ENCODE measurements at regions not wholly inside any gene's neighbourhood (a gene's known extent, or its start where the extent isn't known, plus 50 kb on each side); places are given as distances from the start of the nearest gene placed in this dataset.

DNA sequence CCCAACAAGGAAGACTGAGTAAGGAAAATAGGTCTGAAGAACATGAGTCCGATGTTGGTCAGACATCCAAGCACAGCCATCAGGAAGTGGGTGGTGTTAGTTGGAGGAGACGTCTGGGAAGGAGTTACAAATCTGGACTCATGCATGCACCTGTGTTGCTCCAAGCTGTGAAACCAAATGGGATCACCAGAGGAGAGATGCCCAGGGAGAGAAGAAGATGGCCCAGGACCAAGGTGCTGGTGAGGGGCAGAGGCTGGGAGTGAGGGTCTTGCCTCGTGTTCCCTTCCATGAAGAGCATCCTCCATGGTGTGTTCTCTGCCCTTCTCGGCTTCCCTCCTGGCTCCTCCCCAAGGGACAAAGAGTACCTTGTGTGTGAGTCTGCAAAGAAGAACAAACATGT lies 405.6 kb downstream of the NPHP4 start:
- H3K4me1 ChIP-seq (ENCODE audit: control insufficient read depth in 2 of 2, insufficient read depth in 2 of 2, low read length in 2 of 2) = no peaks in the 10 kb centered on the region
- no peaks in the 10 kb centered on the region for H3K27me3 ChIP-seq (ENCODE audit: control insufficient read depth in 2 of 2, insufficient read depth in 1 of 2, low read length in 1 of 2)
- no peaks in the 10 kb centered on the region for H3K36me3 ChIP-seq (ENCODE audit: control insufficient read depth in 2 of 2, insufficient read depth in 2 of 2, low read length in 1 of 2)
- no peak for DNase-seq (ENCODE audit: low read depth in 6 of 9, low spot score in 9 of 9)
- no peaks in the 10 kb centered on the region for H3K9me3 ChIP-seq (ENCODE audit: control insufficient read depth in 2 of 2, insufficient read depth in 1 of 2, low read length in 1 of 2)
- 93% methylated on average over 4 of the region's 4 CpGs for WGBS
- H3K27ac ChIP-seq (ENCODE audit: low read depth in 1 of 2, low read length in 1 of 2) = no peak overlapping the region
- no peak overlapping the region for H3K4me3 ChIP-seq (ENCODE audit: low read length in 2 of 2)

GRCh38 chr1:5585256-5585655 lies 407.0 kb downstream of the NPHP4 start:
- Histone ChIP-seq H3K9me3 (ENCODE audit: control insufficient read depth in 2 of 2, insufficient read depth in 1 of 2, low read length in 1 of 2) (no peaks in the 10 kb centered on the region), H3K27ac (ENCODE audit: low read depth in 1 of 2, low read length in 1 of 2) (no peak overlapping the region)

GRCh38 chr1:5580926-5581325 lies 411.3 kb downstream of the NPHP4 start:
- H3K27me3 ChIP-seq (ENCODE audit: control insufficient read depth in 2 of 2, insufficient read depth in 1 of 2, low read length in 1 of 2) = no peaks in the 10 kb centered on the region
- no peak overlapping the region for H3K27ac ChIP-seq (ENCODE audit: low read depth in 1 of 2, low read length in 1 of 2)
- H3K9me3 ChIP-seq (ENCODE audit: control insufficient read depth in 2 of 2, insufficient read depth in 1 of 2, low read length in 1 of 2) = no peaks in the 10 kb centered on the region
- no peak for DNase-seq (ENCODE audit: low read depth in 6 of 9, low spot score in 9 of 9)
- H3K36me3 ChIP-seq (ENCODE audit: control insufficient read depth in 2 of 2, insufficient read depth in 2 of 2, low read length in 1 of 2) = no peaks in the 10 kb centered on the region
- H3K4me1 ChIP-seq (ENCODE audit: control insufficient read depth in 2 of 2, insufficient read depth in 2 of 2, low read length in 2 of 2) = no peaks in the 10 kb centered on the region
- WGBS = 91% methylated on average over 5 of the region's 5 CpGs
- no peak overlapping the region for H3K4me3 ChIP-seq (ENCODE audit: low read length in 2 of 2)

More at GRCh38 chr1:5585256-5585655, 407.0 kb downstream of the NPHP4 start:
- DNase-seq (ENCODE audit: low read depth in 6 of 9, low spot score in 9 of 9) = no peak
- no peak overlapping the region for H3K4me3 ChIP-seq (ENCODE audit: low read length in 2 of 2)
- WGBS = 90% methylated on average over 9 of the region's 9 CpGs
- H3K36me3 ChIP-seq (ENCODE audit: control insufficient read depth in 2 of 2, insufficient read depth in 2 of 2, low read length in 1 of 2) = no peaks in the 10 kb centered on the region
- H3K4me1 ChIP-seq (ENCODE audit: control insufficient read depth in 2 of 2, insufficient read depth in 2 of 2, low read length in 2 of 2) = no peaks in the 10 kb centered on the region
- no peaks in the 10 kb centered on the region for H3K27me3 ChIP-seq (ENCODE audit: control insufficient read depth in 2 of 2, insufficient read depth in 1 of 2, low read length in 1 of 2)

DNA sequence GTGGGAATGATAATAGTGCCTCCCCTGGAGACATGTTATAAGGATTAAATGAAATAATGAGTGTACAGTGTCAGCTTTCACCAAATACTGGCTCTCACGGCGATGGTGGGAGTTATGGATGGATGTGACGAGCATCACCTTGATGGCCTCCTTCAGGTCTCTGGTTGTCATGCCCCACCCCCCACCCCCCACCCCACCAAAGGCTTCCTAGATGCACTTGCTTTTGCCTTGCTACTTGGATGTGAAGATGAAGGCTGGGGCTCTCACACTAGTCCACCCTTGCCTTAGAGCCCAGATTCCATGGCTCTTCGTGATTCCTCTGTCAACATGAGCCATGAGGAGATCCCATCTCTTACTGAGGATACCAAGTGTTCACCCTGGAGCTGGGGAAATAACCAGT lies 412.3 kb downstream of the NPHP4 start:
- Histone ChIP-seq H3K36me3 (ENCODE audit: control insufficient read depth in 2 of 2, insufficient read depth in 2 of 2, low read length in 1 of 2) (no peaks in the 10 kb centered on the region), H3K27me3 (ENCODE audit: control insufficient read depth in 2 of 2, insufficient read depth in 1 of 2, low read length in 1 of 2) (no peaks in the 10 kb centered on the region), H3K27ac (ENCODE audit: low read depth in 1 of 2, low read length in 1 of 2) (no peak overlapping the region), H3K4me1 (ENCODE audit: control insufficient read depth in 2 of 2, insufficient read depth in 2 of 2, low read length in 2 of 2) (no peaks in the 10 kb centered on the region), H3K4me3 (ENCODE audit: low read length in 2 of 2) (no peak overlapping the region), H3K9me3 (ENCODE audit: control insufficient read depth in 2 of 2, insufficient read depth in 1 of 2, low read length in 1 of 2) (no peaks in the 10 kb centered on the region)
- WGBS = 91% methylated on average over 4 of the region's 4 CpGs
- no peak for DNase-seq (ENCODE audit: low read depth in 6 of 9, low spot score in 9 of 9)

GRCh38 chr1:5578690-5579089 lies 413.5 kb downstream of the NPHP4 start:
- Histone ChIP-seq H3K27me3 (ENCODE audit: control insufficient read depth in 2 of 2, insufficient read depth in 1 of 2, low read length in 1 of 2) (no peaks in the 10 kb centered on the region), H3K4me1 (ENCODE audit: control insufficient read depth in 2 of 2, insufficient read depth in 2 of 2, low read length in 2 of 2) (no peaks in the 10 kb centered on the region), H3K36me3 (ENCODE audit: control insufficient read depth in 2 of 2, insufficient read depth in 2 of 2, low read length in 1 of 2) (no peaks in the 10 kb centered on the region), H3K4me3 (ENCODE audit: low read length in 2 of 2) (no peak overlapping the region), H3K9me3 (ENCODE audit: control insufficient read depth in 2 of 2, insufficient read depth in 1 of 2, low read length in 1 of 2) (no peaks in the 10 kb centered on the region), H3K27ac (ENCODE audit: low read depth in 1 of 2, low read length in 1 of 2) (no peak overlapping the region)
- DNase-seq (ENCODE audit: low read depth in 6 of 9, low spot score in 9 of 9) = no peak
- WGBS = 82% methylated on average over 8 of the region's 8 CpGs

GRCh38 chr1:5577255-5578040 lies 414.8 kb downstream of the NPHP4 start:
- H3K27me3 ChIP-seq (ENCODE audit: control insufficient read depth in 2 of 2, insufficient read depth in 1 of 2, low read length in 1 of 2) = no peaks in the 10 kb centered on the region
- 69% methylated on average over 6 of the region's 6 CpGs for WGBS
- no peaks in the 10 kb centered on the region for H3K9me3 ChIP-seq (ENCODE audit: control insufficient read depth in 2 of 2, insufficient read depth in 1 of 2, low read length in 1 of 2)
- no peaks in the 10 kb centered on the region for H3K36me3 ChIP-seq (ENCODE audit: control insufficient read depth in 2 of 2, insufficient read depth in 2 of 2, low read length in 1 of 2)
- no peak for DNase-seq (ENCODE audit: low read depth in 6 of 9, low spot score in 9 of 9)
- no peak overlapping the region for H3K4me3 ChIP-seq (ENCODE audit: low read length in 2 of 2)
- no peaks in the 10 kb centered on the region for H3K4me1 ChIP-seq (ENCODE audit: control insufficient read depth in 2 of 2, insufficient read depth in 2 of 2, low read length in 2 of 2)
- H3K27ac ChIP-seq (ENCODE audit: low read depth in 1 of 2, low read length in 1 of 2) = no peak overlapping the region

DNA sequence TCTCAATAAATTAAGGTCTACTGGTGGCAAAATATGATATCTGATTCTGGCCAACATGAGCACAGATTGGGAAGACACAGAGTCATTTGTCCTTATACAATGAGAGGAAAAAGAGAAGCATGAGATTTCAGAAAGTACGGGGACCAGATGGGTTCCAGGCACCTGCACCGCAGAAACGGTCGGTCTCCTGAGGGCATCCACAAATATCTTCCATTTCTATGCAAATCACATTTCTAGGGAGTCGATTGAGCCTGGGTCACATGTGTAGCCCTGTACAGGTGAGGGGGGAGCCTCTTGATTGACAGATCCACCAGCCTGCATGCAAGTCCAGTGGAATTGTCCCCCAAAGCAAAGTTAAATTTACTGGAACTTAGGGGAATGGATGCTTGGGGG lies 415.6 kb downstream of the NPHP4 start:
- no peaks in the 10 kb centered on the region for H3K27me3 ChIP-seq (ENCODE audit: control insufficient read depth in 2 of 2, insufficient read depth in 1 of 2, low read length in 1 of 2)
- H3K9me3 ChIP-seq (ENCODE audit: control insufficient read depth in 2 of 2, insufficient read depth in 1 of 2, low read length in 1 of 2) = no peaks in the 10 kb centered on the region
- no peak overlapping the region for H3K4me3 ChIP-seq (ENCODE audit: low read length in 2 of 2)
- no peak for DNase-seq (ENCODE audit: low read depth in 6 of 9, low spot score in 9 of 9)
- no peaks in the 10 kb centered on the region for H3K36me3 ChIP-seq (ENCODE audit: control insufficient read depth in 2 of 2, insufficient read depth in 2 of 2, low read length in 1 of 2)
- H3K4me1 ChIP-seq (ENCODE audit: control insufficient read depth in 2 of 2, insufficient read depth in 2 of 2, low read length in 2 of 2) = no peaks in the 10 kb centered on the region
- H3K27ac ChIP-seq (ENCODE audit: low read depth in 1 of 2, low read length in 1 of 2) = no peak overlapping the region
- WGBS = 89% methylated on average over 5 of the region's 5 CpGs

- Histone ChIP-seq H3K27ac (ENCODE audit: low read depth in 1 of 2, low read length in 1 of 2) (no peak overlapping the region), H3K9me3 (ENCODE audit: control insufficient read depth in 2 of 2, insufficient read depth in 1 of 2, low read length in 1 of 2) (peaks cover 0 to 1% of the 10 kb centered on the region in 2 donors), H3K27me3 (ENCODE audit: control insufficient read depth in 2 of 2, insufficient read depth in 1 of 2, low read length in 1 of 2) (no peaks in the 10 kb centered on the region), H3K4me1 (ENCODE audit: control insufficient read depth in 2 of 2, insufficient read depth in 2 of 2, low read length in 2 of 2) (no peaks in the 10 kb centered on the region), H3K36me3 (ENCODE audit: control insufficient read depth in 2 of 2, insufficient read depth in 2 of 2, low read length in 1 of 2) (no peaks in the 10 kb centered on the region), H3K4me3 (ENCODE audit: low read length in 2 of 2) (no peak overlapping the region)
- WGBS = 75% methylated on average over 9 of the region's 9 CpGs
- DNase-seq (ENCODE audit: low read depth in 6 of 9, low spot score in 9 of 9) = no peak
Observed at GRCh38 chr1:5576011-5576672, 416.1 kb downstream of the NPHP4 start.

- Histone ChIP-seq H3K27me3 (ENCODE audit: control insufficient read depth in 2 of 2, insufficient read depth in 1 of 2, low read length in 1 of 2) (no peaks in the 10 kb centered on the region), H3K4me1 (ENCODE audit: control insufficient read depth in 2 of 2, insufficient read depth in 2 of 2, low read length in 2 of 2) (no peaks in the 10 kb centered on the region), H3K9me3 (ENCODE audit: control insufficient read depth in 2 of 2, insufficient read depth in 1 of 2, low read length in 1 of 2) (peaks cover 0 to 1% of the 10 kb centered on the region in 2 donors), H3K27ac (ENCODE audit: low read depth in 1 of 2, low read length in 1 of 2) (no peak overlapping the region), H3K36me3 (ENCODE audit: control insufficient read depth in 2 of 2, insufficient read depth in 2 of 2, low read length in 1 of 2) (no peaks in the 10 kb centered on the region), H3K4me3 (ENCODE audit: low read length in 2 of 2) (no peak overlapping the region)
- peak in 1 of 9 donors; percentile 8 for DNase-seq (ENCODE audit: low read depth in 6 of 9, low spot score in 9 of 9)
- WGBS = 91% methylated on average over 5 of the region's 5 CpGs
Observed at GRCh38 chr1:5575396-5575940, 416.8 kb downstream of the NPHP4 start.

Data from thymus (tissue), 11 donors.